H4 (cell line): ENCODE measurements at regions not wholly inside any gene's neighbourhood (a gene's known extent, or its start where the extent isn't known, plus 50 kb on each side); places are given as distances from the start of the nearest gene placed in this dataset.

Experiments
- DNase-seq: peaks from one replicate; pipeline ENCODE4 v3.0.0-alpha.2; 2015; ENCODE audit warnings: low spot score

DNA sequence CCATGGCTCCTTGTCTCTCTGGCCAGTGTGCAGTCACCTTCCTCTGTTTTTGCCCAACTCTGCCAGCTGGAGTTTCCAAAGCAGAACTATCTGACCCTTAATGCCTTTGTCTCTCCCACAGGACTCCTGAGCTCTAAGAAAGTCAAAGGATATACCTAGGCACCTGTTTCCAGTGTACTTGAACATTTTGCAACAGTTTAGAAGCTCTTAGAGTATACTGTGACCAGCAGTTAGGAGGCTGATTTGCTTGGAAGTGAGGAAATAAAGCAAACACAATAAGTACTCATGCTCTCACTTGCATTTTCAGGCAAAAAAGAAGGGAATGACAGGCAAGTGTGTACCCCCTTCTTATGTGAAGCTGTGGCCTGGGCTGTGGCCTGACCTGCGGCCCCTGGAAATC lies 204.3 kb upstream of the PLET1 start:
- no peak for DNase-seq

DNA sequence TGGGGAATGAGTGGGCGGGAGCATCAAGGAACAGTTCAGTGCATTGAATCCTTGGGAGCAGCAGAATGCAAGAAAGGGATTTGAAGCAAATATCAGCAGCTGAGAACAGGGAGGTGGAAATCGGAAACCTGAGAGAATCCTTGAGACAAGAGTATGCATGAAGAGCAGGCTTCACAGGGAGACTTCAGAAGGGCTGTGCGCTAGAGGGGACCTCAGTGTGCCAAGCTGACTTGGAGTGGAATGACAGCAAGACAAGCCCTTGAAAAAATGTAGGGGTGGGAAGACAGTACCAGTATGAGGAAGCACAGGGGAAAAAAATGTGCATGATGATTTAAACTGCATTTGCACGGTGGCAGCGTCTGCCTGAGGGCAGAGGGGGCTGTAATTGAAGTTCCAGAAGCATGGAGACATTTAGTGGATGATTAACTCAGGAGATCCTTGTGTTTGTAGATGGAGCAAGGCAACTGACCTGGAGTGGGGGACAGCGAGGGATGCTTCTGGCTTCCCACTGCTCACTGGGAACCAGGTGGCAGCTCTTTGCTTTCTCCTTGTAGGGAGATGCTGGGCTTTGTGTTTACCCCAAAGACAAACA lies 204.9 kb upstream of the PLET1 start:
- DNase-seq = no peak

DNA sequence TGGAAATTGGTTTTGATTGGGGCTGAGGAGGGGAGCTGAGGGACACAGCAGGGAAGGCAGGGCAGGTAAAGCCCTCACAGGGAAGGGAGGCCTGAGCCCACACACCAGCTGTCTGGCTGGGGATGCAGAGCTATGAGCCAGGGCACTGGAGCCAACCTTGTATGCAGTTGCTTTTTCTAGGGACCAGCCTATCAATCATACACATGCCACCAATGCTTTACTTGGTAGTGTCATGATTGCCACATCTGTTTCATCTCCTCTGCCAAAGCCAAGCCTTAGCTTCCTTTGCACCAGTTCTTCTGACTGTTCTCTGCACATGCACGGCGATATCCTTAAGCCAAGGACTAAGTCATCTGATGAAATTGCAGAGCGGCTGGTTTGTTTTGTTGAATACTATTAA lies 207.1 kb upstream of the PLET1 start:
- DNase-seq = no peak

DNA sequence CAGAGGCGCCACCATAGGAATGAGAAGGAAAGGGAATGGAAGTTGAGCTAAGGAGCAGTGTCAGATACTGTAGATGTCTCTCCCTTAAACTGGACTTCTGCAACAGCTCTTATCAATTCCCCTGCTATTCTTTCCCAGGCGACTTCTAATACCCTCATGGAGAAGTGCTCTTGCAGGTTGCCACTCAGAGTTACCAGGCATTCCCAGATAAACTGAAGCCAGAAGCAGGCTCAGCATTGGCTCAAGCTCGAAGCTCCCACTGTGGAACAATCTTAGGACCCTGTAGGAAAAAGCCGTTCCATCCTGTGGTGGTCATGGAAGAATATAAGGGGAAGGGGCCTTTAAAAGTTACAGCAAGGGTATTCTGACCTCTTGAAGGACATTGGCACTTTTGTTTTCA lies 208.7 kb upstream of the PLET1 start:
- no peak for DNase-seq

DNA sequence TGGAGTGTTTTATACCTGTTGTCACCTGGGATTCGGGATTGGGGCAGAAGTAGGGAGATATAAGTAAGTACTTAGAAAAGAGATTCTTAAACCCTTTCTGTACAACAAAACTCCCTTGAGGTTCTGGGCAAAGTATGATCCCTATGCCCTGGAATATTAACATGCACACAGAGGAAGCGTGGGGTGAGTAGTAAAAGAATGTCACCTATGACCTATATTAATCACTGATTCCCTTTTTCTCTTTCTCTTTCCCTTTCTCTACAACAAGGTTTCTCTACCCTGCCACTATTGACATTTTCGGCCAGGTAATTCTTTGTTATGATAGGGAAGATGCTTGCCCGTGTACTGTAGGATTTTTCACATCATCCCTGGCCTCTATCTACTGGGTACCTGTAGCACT lies 209.7 kb upstream of the PLET1 start:
- DNase-seq = no peak

DNA sequence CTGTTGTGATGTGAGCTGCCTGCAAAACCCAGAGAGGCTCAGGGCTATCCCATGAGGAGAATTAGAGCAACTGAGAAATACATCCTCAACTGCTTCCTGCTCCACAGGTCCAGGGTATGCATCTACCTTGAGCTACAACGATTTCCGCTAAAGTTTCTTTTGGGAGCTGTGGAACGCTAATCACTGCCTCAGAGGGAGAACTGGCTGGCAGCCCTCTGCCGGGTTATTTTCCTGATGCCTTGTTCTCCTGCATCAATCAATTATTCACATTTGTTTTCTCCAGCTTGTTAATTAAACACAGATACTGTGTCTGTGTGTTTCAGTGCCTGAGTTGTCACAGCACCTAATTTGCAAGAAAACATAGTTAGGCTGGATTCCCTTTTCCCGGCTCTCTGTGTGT lies 211.1 kb upstream of the PLET1 start:
- no peak for DNase-seq

DNA sequence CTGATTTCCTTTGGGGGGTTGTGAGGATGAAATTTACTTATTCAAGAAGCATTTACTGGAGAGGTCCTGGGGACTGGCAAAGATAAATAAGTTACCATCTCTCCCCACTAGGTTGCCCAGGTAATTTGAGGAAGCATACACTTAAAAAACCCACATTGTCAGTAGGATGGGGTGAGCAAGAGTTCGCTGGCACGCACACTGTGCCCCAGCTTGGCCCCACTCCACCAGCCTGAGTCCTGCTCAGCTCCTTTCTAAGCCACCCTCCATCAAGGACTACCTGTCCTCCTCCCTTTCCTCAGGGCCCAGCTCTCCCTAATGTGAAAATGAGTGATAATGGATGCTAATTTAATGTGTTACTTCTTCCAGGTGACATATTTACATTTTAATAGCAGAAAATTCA lies 216.5 kb upstream of the PLET1 start:
- no peak for DNase-seq

DNA sequence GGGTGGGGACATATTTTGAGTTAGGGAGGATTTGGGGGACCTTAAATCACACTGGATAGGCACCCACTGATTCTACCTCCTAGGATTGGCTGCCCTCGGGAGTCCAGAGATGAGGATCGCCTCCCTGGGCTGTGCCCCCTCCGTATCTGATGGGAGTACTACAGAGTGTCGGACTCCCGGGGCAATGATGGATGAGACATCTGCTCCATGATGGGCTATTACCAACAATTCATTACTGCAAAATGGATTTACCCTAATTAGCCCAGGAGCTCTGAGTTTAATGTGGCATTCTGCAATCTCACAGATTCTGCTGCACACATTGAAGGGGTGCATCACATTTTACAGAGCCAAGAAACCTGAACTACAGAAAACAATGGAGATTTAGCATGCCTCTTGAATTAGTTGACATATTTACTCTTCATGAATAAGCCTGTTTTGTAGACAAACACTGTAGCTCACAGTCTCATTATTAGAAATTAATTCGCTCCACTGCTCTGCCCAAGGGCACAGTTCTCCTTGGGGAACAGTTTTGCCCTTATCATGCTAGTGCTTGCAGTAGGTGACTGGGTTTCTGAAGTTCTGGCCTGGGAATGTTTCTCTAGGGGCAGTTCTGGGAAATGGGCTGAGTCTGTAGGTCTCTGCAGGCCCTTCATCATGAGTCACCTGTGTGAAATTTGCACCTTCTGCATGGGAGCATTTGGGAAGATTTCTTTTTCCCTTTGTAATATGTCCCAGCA lies 217.1 kb upstream of the PLET1 start:
- no peak for DNase-seq

DNA sequence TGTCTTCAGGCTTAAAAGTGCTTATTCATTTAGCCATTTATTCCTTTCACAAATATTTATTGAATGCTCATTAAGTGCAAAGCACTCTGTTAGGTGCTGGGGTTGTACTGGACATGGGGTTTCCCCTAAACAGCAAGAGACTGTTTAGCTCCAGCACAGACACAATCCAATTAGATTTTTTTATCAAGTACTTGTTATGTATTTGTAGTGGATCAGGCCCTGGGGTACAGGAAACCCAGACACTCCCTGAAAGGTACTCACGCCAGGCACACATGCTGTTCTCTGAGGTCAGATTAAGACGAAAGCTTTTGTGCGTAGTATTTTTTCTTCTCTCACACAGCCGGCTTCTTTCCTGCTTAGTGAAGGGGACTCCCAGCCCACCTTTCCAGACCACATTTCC lies 218.1 kb upstream of the PLET1 start:
- no peak for DNase-seq

DNA sequence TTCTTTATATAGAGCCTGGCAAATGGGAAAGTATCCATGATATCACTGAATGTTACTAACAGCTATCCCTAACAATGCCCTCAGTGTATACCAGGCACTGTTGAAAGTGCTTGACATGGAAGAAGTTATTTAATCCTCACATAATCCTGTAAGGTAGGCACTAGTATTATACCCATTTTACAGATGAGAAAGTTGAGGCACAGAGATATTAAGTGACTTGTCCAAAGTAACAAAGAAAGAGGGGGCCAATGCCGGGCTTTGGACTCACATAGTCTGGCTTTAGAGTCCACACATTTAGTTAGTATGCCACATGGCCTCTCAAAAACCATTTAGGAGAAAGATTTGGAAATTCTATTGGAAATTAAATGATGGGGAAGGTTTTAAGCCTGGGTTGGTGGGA lies 220.8 kb upstream of the PLET1 start:
- no peak for DNase-seq

DNA sequence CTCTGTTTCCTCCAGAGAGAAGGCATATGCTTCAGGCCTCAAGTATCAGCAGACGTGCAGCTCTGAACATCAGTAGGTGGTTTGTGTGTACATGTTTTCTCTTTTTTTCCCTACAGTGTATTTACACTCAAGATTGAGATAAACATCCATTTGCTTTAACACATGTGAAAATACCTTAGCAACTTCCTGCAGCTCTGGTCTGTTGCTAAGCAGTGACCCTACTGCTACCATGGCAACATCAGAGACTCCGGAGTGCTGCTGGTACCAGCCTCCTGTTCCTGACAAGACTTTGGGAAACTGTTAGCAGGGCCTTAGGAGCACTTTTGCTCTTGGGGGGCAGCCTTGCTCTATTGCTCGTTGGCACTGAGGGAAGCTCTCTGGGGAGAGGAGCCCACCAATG lies 221.2 kb upstream of the PLET1 start:
- DNase-seq = no peak

DNA sequence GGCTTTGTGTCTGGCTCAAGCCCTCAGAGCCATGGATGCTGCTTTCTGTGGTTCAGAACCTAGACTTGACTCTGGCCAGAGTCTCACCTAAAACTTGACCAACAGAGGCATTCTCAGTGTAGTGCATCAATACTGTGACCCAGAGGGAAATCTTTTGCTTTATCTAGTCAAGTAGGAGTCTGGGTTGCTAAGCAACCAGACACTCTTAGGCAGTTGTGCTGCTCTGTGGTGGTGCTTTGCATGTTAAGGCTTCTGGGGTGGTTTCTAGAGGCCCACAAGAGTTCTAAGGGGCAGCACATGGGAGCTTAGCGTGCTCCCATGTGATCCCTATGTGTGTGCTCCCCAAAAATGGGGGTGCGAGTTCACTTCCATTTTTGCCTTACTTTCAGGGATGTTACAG lies 224.6 kb upstream of the PLET1 start:
- DNase-seq = no peak

DNA sequence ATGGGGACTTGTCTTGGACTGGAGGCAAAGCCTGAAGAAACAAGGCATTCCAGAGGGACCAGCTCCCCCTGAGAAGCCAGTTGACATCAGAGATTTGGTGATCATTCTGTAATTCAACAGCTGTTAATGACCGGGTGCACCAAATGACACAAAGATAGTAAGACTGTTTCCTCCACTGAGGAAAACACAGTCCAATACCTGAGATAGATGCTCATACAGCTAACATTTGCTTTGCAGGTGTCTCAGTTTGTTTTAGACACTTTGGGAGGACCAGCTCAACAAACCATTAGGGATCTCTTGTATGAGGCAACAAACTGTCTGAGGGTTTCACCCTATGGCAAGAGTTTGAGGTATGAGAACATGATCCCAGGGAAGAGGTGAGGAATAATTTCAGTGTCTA lies 237.2 kb upstream of the PLET1 start:
- no peak for DNase-seq

DNA sequence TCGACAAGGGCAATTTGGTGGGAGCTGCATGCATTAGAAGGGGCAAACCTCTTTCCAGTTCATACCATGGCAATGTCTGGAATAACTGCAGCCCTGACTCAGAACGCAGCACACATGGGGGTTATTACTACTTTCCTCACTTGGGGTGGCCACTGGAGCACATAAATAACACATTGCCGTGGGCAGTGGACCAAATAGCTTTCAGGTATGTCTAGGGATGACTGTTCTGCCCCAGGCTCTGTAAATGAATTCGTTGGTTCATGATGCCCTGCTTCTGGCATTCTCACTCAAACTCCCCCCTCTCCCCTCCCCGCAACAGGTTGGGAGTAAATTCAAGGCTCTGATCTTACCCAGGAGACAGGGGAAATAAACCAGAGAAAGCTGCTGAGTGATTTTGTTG lies 238.0 kb upstream of the PLET1 start:
- no peak for DNase-seq

DNA sequence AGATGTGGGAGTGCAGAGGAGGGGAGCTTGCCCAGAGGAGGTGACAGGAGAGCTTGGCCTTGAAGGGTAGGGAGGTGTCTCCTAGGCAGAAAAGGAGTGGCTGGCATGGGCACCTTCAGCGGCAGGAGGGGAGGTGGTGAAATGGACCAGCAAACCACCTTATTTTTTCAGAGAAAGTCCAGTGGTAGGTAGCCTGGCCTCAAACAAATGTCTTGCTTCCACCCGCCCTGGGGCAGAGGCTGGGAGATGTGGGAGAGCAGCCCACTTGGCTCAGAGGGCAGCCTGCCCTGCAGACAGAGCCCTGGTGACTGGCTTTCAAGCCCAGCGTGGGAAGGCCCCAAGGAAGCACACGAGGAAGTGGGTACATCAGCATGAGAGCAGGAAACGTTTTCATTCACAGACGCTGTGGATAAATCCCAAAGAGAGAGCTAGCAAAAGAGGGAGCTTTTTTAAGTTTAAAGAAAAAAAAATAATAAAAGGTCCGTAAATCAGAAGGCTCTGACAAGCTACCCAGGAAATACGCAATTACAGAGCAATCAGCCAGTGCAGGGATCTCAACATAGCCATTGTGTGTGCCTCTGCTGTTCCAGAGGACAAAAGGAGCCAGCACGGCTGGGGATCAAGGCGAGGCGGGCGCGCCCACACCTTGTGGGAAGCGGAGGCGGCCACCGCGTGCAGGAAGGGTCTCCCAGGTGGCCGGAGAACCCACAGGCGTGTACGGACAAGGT lies 238.7 kb upstream of the PLET1 start:
- no peak for DNase-seq

DNA sequence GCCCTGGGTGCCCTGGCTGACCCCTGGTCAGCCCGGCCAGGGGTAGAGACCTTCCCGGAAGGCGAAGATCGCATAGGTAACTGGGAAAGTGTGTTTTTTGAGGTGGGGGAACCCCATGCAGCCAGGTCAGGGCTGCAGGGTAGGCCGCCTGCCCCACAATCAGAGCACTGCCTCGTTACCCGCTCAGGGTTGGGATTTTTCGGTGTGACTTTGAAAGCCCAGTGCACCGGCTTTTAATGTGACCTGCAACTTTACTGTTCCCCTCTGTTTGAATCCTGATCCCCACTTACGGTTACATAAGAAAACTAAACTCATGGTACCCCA lies 239.2 kb upstream of the PLET1 start:
- DNase-seq = no peak

DNA sequence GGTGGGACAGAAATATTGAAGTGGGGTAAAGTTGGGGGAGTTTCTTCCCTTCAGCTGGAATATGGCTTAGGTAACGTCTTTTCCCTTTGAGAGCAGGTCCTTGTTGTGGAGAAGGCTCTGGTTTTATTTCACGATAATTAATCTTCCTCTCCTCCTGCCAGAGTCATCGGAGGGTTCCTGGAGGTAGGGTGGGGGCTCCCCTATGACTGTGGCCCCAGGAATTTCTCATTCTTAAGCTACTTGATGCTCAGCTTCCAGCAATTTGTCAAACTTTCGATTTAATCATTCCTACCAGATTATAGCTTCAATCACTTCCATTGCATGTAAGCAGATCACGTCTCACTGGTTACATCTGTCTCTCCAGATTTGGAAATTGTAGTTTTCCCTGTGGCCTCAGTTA lies 242.8 kb upstream of the PLET1 start:
- no peak for DNase-seq

DNA sequence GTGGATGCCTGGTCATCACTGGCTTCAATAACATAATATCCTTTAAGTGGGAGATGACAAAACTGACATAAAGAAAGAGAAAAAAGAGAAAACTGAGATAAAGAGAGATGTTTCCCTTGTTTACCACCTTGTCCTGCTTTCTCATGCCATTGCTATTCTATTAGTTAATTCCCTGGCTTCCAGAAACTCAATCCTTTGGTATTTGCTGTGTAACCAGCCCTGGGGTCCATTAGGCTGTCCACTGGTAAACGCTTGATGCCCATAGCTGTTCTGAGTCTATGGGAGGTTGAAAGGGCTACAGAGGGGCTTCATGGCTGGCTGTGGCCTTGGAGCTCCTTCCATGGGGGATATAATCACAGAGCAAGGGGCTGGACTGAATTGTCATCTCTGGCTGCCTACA lies 243.4 kb upstream of the PLET1 start:
- DNase-seq = no peak

DNA sequence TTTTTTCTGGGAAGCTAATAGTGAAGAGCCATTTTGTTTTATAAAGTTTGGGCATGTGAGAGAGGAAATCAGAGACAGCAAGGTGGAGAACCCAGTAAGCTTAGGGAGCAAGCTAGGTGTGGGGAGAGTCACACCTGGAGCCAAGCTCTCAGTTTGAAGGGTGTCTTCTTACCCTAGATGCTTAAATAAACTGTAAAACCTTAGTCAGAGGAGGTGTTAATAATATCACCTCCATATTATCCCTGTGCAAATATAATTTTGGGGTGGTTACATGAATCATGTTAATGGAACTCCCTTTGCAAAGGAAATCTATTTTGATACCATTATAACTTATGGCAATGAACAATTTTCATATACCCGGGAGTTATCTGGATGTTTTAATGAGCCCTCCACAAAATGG lies 246.2 kb upstream of the PLET1 start:
- no peak for DNase-seq

DNA sequence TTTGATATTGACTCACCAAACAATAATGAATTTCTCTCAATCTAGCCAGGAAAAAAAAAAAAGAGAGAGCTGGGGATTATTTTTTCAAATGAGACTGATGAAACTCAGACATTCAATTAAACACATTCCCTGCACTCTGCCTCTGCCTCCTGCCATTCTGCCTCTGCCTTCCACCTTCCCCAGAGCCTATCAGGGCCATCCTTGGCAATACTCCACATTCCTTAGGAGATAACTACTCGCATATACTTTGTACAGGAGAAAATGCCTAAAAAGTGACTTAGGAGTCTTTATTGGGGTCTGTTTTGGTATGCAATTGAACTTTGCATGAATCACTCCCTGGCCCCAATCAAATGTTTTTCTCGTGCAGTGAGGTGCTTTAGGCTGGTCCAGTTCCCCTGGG lies 246.6 kb upstream of the PLET1 start:
- DNase-seq = no peak

DNA sequence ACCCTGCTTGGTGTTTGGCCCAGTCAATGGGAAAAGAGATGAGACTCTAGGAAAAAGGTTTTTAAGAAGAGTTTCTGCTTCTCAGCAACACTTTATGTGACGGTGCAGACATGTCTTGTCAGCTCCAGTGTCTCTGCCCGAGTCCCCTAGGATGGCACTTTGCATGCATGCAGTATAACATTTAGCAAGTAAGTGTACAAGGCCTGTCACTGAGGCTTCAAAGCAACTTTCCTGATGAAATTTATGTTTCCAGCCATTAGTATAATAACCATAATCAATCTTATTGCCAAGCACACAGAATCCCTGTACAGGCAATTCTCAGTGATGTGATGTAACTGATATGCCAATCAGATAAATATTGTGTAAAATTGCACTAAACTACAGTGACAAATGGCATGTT lies 248.1 kb upstream of the PLET1 start:
- no peak for DNase-seq

DNA sequence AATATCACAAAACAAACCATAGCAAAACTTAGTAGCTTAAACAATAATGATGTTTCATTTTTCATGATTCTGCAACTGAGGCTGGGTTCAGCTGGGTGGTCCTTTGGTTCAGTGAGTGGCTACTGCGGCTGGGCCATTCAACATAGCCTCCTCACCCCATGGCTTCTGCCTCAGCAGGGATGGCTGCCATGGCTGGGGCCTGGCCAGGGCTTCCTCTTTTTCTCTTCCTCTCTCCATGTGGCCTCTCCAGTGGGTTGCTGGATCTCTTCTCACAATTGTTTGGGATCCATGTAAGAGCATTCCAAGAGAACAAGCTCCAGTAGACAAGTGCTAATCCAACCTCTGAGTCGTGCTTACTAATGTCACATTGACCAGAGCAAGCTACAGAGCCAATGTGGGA lies 248.6 kb upstream of the PLET1 start:
- no peak for DNase-seq

DNA sequence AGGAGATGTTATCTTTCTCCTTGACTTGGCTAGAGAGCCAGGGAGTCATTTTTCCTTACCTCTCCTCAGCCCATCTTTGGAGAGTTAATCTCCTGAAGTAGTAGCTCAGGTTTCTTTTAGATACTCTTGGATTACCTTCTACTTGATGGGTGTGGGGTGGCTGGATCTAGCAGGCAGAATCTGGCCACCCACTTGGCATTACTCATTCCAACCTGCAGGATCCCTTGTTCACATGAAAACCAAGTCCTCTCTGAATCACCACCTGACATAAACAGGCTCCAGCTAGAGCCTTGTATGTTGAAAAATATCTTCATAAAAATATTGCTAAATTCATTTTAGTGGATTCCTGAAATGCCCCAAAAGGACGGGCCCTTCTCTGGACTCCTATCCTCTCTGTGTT lies 250.6 kb upstream of the PLET1 start:
- DNase-seq = no peak

DNA sequence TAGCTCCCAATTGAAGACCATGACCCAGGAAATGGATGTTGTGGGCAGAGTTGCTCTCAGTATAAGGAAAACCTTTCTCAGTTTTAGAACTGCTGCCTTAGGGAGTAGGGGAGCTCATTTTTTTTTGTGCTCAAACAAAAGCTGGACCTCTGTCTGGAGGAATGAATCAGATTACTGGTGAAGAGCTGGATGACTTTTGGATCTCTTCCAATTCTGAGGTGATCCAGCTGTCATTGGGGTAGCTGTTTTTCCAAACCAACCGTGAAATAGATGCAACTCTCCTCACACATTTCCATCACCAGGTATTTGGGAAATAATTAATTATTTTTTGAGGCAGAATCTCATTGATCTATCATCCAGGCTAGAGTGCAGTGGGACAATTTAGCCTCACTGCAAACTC lies 251.3 kb upstream of the PLET1 start:
- DNase-seq = no peak
